Fibroblast of lung (primary cell): ENCODE measurements at regions not wholly inside any gene's neighbourhood (a gene's known extent, or its start where the extent isn't known, plus 50 kb on each side); places are given as distances from the start of the nearest gene placed in this dataset.

Source experiments
- DNase-seq, 2 donors: peaks; one replicate each; pipeline versions ENCODE4 v3.0.0 to v3.0.0-alpha.2; 2010; ENCODE audit warnings: low read depth in 2 of 2
- H2AFZ ChIP-seq: 2 replicates; pipeline ENCODE4 v1.5.1; 2012; ENCODE audit warnings: low read length, control low read depth, inconsistent platforms
- H3K27ac ChIP-seq: 2 replicates; pipeline ENCODE4 v1.5.1; 2011; ENCODE audit warnings: low read length, control low read depth; ENCODE audit not compliant: insufficient read depth
- H3K27me3 ChIP-seq: 2 replicates; pipeline ENCODE4 v1.5.1; 2011; ENCODE audit warnings: mild to moderate bottlenecking, low read length; ENCODE audit not compliant: control insufficient read depth, insufficient read depth
- H3K36me3 ChIP-seq: 2 replicates; pipeline ENCODE4 v1.5.1; 2011; ENCODE audit warnings: low read length; ENCODE audit not compliant: control insufficient read depth, insufficient read depth
- H3K4me1 ChIP-seq: 2 replicates; pipeline ENCODE4 v1.5.1; 2011; ENCODE audit warnings: low read length; ENCODE audit not compliant: control insufficient read depth, insufficient read depth; ENCODE audit errors: extremely low read depth
- H3K4me2 ChIP-seq: 2 replicates; pipeline ENCODE4 v1.5.1; 2011; ENCODE audit warnings: low read length, control low read depth; ENCODE audit not compliant: insufficient read depth; ENCODE audit errors: extremely low read depth
- H3K4me3 ChIP-seq, 4 experiments: fragments of 200-600 bp in 1 of 4; sonication (generic) in 1 of 4; replicated peaks in 1 of 4; 2 replicates each; pipeline ENCODE4 v1.5.1; 2011 to 2016; ENCODE audit warnings: low read length in 4 of 4, low read depth in 3 of 4, mild to moderate bottlenecking in 3 of 4, control low read depth in 2 of 4, inconsistent platforms in 1 of 4, mixed read lengths in 1 of 4; ENCODE audit not compliant: insufficient read depth in 1 of 4; ENCODE audit errors: control extremely low read depth in 1 of 4
- H3K79me2 ChIP-seq: 2 replicates; pipeline ENCODE4 v1.5.1; 2012; ENCODE audit warnings: mild to moderate bottlenecking, low read length, inconsistent platforms; ENCODE audit not compliant: control insufficient read depth, insufficient read depth
- H3K9ac ChIP-seq: 2 replicates; pipeline ENCODE4 v1.5.1; 2011; ENCODE audit warnings: mild to moderate bottlenecking, low read length, control low read depth; ENCODE audit not compliant: insufficient read depth
- H3K9me3 ChIP-seq: 2 replicates; pipeline ENCODE4 v1.5.1; 2012; ENCODE audit warnings: low read depth, low read length; ENCODE audit not compliant: control insufficient read depth, insufficient read depth
- H4K20me1 ChIP-seq: 2 replicates; pipeline ENCODE4 v1.5.1; 2011; ENCODE audit warnings: low read length; ENCODE audit not compliant: control insufficient read depth, insufficient read depth; ENCODE audit errors: extremely low read depth
- EZH2 ChIP-seq: IDR thresholded peaks from 2 replicates; pipeline ENCODE4 v1.5.1; 2012; ENCODE audit warnings: low read length, control low read depth, mild to moderate bottlenecking; ENCODE audit errors: missing control alignments
- TF ChIP-seq, protein P1 (sequence below), 2 donors: IDR thresholded peaks in 1 of 2; conservative IDR thresholded peaks in 1 of 2; 1 replicate in 1 of 2; 2 replicates in 1 of 2; pipeline ENCODE4 v1.5.1; 2011 to 2012; ENCODE audit warnings: low read length in 2 of 2, control low read depth in 1 of 2, inconsistent platforms in 1 of 2, low read depth in 1 of 2, mild to moderate bottlenecking in 1 of 2

DNA sequence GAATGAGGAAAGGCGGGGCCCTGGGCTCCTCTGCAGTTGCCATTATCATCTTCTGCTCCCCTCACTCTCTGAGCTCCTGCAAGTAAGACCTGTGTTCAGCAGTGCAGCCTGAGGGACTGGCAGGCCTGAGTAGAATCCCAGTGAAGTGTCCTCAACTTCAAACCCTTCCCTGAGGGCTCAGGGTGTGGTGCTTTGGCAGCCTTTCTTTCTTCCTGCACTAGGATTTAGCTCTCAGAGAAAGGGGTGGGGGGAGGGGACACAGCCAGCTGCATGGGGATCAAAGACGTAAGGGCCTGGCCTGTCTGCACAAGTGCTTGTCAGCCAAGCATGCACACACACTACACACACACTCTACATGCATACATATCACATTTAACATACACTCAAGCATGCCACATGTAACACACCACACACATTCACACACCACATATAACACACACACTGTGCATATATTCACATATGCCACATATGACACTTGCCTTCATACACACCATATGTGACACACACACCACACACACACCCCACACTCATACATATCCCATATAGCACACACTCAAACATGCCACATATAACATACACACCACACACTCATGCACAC lies 223.4 kb upstream of the RPL34 start:
- no peak for DNase-seq
- TF ChIP-seq, protein P1, sequence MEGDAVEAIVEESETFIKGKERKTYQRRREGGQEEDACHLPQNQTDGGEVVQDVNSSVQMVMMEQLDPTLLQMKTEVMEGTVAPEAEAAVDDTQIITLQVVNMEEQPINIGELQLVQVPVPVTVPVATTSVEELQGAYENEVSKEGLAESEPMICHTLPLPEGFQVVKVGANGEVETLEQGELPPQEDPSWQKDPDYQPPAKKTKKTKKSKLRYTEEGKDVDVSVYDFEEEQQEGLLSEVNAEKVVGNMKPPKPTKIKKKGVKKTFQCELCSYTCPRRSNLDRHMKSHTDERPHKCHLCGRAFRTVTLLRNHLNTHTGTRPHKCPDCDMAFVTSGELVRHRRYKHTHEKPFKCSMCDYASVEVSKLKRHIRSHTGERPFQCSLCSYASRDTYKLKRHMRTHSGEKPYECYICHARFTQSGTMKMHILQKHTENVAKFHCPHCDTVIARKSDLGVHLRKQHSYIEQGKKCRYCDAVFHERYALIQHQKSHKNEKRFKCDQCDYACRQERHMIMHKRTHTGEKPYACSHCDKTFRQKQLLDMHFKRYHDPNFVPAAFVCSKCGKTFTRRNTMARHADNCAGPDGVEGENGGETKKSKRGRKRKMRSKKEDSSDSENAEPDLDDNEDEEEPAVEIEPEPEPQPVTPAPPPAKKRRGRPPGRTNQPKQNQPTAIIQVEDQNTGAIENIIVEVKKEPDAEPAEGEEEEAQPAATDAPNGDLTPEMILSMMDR (conservative IDR thresholded peaks at IDR 0.05 in 1 of 2, IDR thresholded peaks at IDR 0.05 in 1 of 2; ENCODE audit: low read depth in 1 of 2, low read length in 2 of 2) = no peak
- no peak for TF ChIP-seq EZH2
- H2AFZ ChIP-seq = no peak overlapping the region

DNA sequence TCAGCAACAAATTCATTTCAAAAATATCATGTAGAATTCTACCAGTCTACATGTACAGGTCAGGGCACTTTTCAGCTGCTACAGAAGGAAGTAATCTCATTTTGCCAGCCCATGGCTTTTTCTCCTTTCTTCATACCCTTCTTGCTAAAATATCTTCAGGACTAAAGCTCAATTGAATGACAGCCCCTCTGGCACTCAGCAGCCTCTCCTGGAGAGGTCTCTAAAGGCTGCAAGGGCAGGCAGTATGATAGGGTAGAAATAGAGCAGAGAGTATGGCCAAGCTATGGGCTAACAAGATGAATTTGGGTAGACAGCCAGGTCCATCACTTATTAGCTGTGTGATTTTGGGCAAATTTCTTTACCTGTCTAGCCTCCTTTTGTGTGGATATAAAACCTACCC lies 224.6 kb upstream of the RPL34 start:
- Histone ChIP-seq H3K9ac (no peak overlapping the region), H3K4me1 (no peaks in the 10 kb centered on the region), H3K36me3 (no peaks in the 10 kb centered on the region), H3K4me2 (no peak overlapping the region), H2AFZ (no peak overlapping the region), H4K20me1 (no peaks in the 10 kb centered on the region), H3K9me3 (no peaks in the 10 kb centered on the region), H3K27me3 (no peaks in the 10 kb centered on the region), H3K27ac (no peak overlapping the region), H3K4me3 (no peak overlapping the region), H3K79me2 (no peaks in the 10 kb centered on the region)
- no peak for DNase-seq
- TF ChIP-seq, protein P1 (conservative IDR thresholded peaks at IDR 0.05 in 1 of 2, IDR thresholded peaks at IDR 0.05 in 1 of 2; ENCODE audit: low read depth in 1 of 2, low read length in 2 of 2) = no peak
- TF ChIP-seq EZH2 = no peak

More for the DNA sequence above, 223.4 kb upstream of the RPL34 start:
- Histone ChIP-seq H3K27me3 (no peaks in the 10 kb centered on the region), H3K9ac (no peak overlapping the region), H3K79me2 (no peaks in the 10 kb centered on the region), H3K9me3 (no peaks in the 10 kb centered on the region), H3K4me3 (no peak overlapping the region), H3K4me2 (no peak overlapping the region), H3K36me3 (no peaks in the 10 kb centered on the region), H3K27ac (no peak overlapping the region), H3K4me1 (no peaks in the 10 kb centered on the region), H4K20me1 (no peaks in the 10 kb centered on the region)

DNA sequence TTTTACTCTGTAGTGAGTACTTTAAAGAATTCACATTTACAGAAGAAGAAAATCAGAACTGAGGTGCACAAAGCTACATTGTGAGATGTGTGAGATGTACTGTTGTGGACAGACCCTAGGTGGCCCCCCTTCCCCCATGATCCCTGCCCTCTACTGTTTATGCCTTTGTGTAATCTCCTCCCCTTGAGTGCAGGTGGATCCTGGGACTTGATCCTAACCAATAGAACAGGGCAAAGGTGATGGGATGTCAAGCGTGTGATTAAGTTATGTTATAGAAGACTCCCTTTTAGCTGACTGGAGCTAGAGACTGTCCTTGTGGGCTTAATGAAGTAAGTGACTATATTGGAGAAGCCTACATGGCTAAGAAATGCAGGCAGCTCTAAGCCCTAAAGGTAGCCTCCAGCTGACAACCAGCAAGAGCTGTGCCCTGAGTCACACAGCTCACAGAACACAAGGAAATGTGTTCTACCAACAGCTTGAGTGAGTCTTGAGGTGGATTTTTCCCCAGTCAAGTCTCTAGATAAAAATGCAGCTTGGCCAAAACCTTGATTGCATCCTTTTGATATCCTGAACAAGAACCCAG lies 225.2 kb upstream of the LEF1 start:
- H3K9me3 ChIP-seq = no peaks in the 10 kb centered on the region
- no peaks in the 10 kb centered on the region for H3K27me3 ChIP-seq
- H3K4me3 ChIP-seq = no peak overlapping the region
- H3K4me1 ChIP-seq = no peaks in the 10 kb centered on the region
- no peak overlapping the region for H3K9ac ChIP-seq
- no peak overlapping the region for H3K4me2 ChIP-seq
- H2AFZ ChIP-seq = no peak overlapping the region
- no peaks in the 10 kb centered on the region for H3K36me3 ChIP-seq
- TF ChIP-seq, protein P1 (conservative IDR thresholded peaks at IDR 0.05 in 1 of 2, IDR thresholded peaks at IDR 0.05 in 1 of 2; ENCODE audit: low read depth in 1 of 2, low read length in 2 of 2) = no peak
- TF ChIP-seq EZH2 = no peak
- H3K27ac ChIP-seq = no peak overlapping the region
- H4K20me1 ChIP-seq = no peaks in the 10 kb centered on the region
- no peak for DNase-seq
- H3K79me2 ChIP-seq = no peaks in the 10 kb centered on the region
